GM23338 (cell line): ENCODE measurements at regions not wholly inside any gene's neighbourhood (a gene's known extent, or its start where the extent isn't known, plus 50 kb on each side); places are given as distances from the start of the nearest gene placed in this dataset.

Source experiments
- ATAC-seq: fragments of 200-7000 bp; cut with Tn5 transposase; 3 replicates; pipeline ENCODE4 v1.9.1; 2020
- DNase-seq: peaks from one replicate; pipeline ENCODE4 v3.0.0-alpha.2; 2015; ENCODE audit warnings: low spot score
- H2AFZ ChIP-seq: fragments of 200-600 bp; sonication (generic); 2 replicates; pipeline ENCODE4 v1.8.0; 2016; ENCODE audit warnings: antibody characterized with exemption, mild to moderate bottlenecking, moderate library complexity
- H3F3A ChIP-seq: fragments of 200-600 bp; sonication (generic); replicated peaks from 2 replicates; pipeline ENCODE4 v1.8.0; 2017; ENCODE audit warnings: antibody characterized with exemption, mixed run types, low read depth
- H3K27ac ChIP-seq: fragments of 200-600 bp; sonication (generic); 2 replicates; pipeline ENCODE4 v1.6.1; 2016; ENCODE audit warnings: low read depth
- H3K27me3 ChIP-seq: fragments of 200-600 bp; sonication (generic); 2 replicates; pipeline ENCODE4 v1.8.0; 2016; ENCODE audit warnings: mild to moderate bottlenecking, mixed run types, moderate library complexity; ENCODE audit not compliant: insufficient read depth
- H3K36me3 ChIP-seq: fragments of 200-600 bp; sonication (generic); 2 replicates; pipeline ENCODE4 v1.8.0; 2016; ENCODE audit warnings: mild to moderate bottlenecking; ENCODE audit not compliant: insufficient read depth
- H3K4me1 ChIP-seq: fragments of 200-600 bp; sonication (generic); 2 replicates; pipeline ENCODE4 v1.8.0; 2016; ENCODE audit warnings: mild to moderate bottlenecking, moderate library complexity; ENCODE audit not compliant: insufficient read depth
- H3K4me2 ChIP-seq: fragments of 200-600 bp; sonication (generic); 2 replicates; pipeline ENCODE4 v1.7.1; 2017; ENCODE audit warnings: mixed run types
- H3K4me3 ChIP-seq: fragments of 200-600 bp; sonication (generic); 2 replicates; pipeline ENCODE4 v1.6.1; 2016; ENCODE audit warnings: mixed run types
- H3K79me2 ChIP-seq: fragments of 200-600 bp; sonication (generic); replicated peaks from 2 replicates; pipeline ENCODE4 v1.8.0; 2017; ENCODE audit warnings: mild to moderate bottlenecking; ENCODE audit not compliant: insufficient read depth
- H3K9me2 ChIP-seq: fragments of 200-600 bp; sonication (generic); 2 replicates; pipeline ENCODE4 v1.8.0; 2017; ENCODE audit not compliant: insufficient read depth
- H4K20me1 ChIP-seq: fragments of 200-600 bp; sonication (generic); replicated peaks from 2 replicates; pipeline ENCODE4 v1.8.0; 2017; ENCODE audit warnings: mild to moderate bottlenecking; ENCODE audit not compliant: insufficient read depth
- H3K27ac Mint-ChIP-seq: 2 replicates; pipeline ENCODE4 v1.8.0; 2020; ENCODE audit warnings: inconsistent platforms, mild to moderate bottlenecking, moderate library complexity, mixed read lengths
- H3K27me3 Mint-ChIP-seq: 3 replicates; pipeline ENCODE4 v1.8.0; 2022; ENCODE audit warnings: low read depth, mild to moderate bottlenecking, moderate library complexity, mixed read lengths, inconsistent platforms; ENCODE audit not compliant: insufficient read depth, poor library complexity
- H3K36me3 Mint-ChIP-seq: 3 replicates; pipeline ENCODE4 v1.8.0; 2021; ENCODE audit warnings: low read depth, mild to moderate bottlenecking, inconsistent platforms, moderate library complexity, mixed read lengths
- H3K4me1 Mint-ChIP-seq: 3 replicates; pipeline ENCODE4 v1.8.0; 2020; ENCODE audit warnings: mild to moderate bottlenecking, inconsistent platforms, mixed read lengths
- H3K4me3 Mint-ChIP-seq: 3 replicates; pipeline ENCODE4 v1.8.0; 2021; ENCODE audit warnings: moderate library complexity, mild to moderate bottlenecking, inconsistent platforms, mixed read lengths
- H3K9me3 Mint-ChIP-seq: 3 replicates; pipeline ENCODE4 v1.8.0; 2020; ENCODE audit warnings: moderate library complexity, mild to moderate bottlenecking, inconsistent platforms, mixed read lengths
- CREB1 ChIP-seq: fragments of 250-450 bp; sonication (Bioruptor Pico); IDR thresholded peaks from 2 replicates; pipeline ENCODE4 v1.5.0; 2020; ENCODE audit warnings: low read depth, mild to moderate bottlenecking, moderate library complexity
- ETS1 ChIP-seq: IDR thresholded peaks from 2 replicates; pipeline ENCODE4 v1.6.1; 2016; ENCODE audit warnings: antibody characterized with exemption
- EZH2 ChIP-seq: fragments of 200-600 bp; sonication (generic); IDR thresholded peaks from one replicate; pipeline ENCODE4 v1.8.0; 2017; ENCODE audit warnings: antibody characterized with exemption, mild to moderate bottlenecking, low read depth; ENCODE audit not compliant: unreplicated experiment
- NANOG ChIP-seq: IDR thresholded peaks from 2 replicates; pipeline ENCODE4 v1.6.1; 2016; ENCODE audit warnings: antibody characterized with exemption, borderline replicate concordance
- POLR2AphosphoS5 ChIP-seq: IDR thresholded peaks from 2 replicates; pipeline ENCODE4 v1.6.1; 2016; ENCODE audit warnings: antibody characterized with exemption, low read depth
- STAT1 ChIP-seq: IDR thresholded peaks from one replicate; pipeline ENCODE4 v1.6.1; 2016; ENCODE audit warnings: antibody characterized with exemption; ENCODE audit not compliant: unreplicated experiment
- ZNF114 ChIP-seq: fragments of 250-450 bp; sonication (Bioruptor Pico); IDR thresholded peaks from 2 replicates; pipeline ENCODE4 v1.5.0; 2020; ENCODE audit warnings: mild to moderate bottlenecking, moderate library complexity
- ZNF331 ChIP-seq: fragments of 250-450 bp; sonication (Bioruptor Pico); IDR thresholded peaks from 2 replicates; pipeline ENCODE4 v1.5.0; 2020; ENCODE audit warnings: low read depth, mild to moderate bottlenecking, moderate library complexity
- ZNF462 ChIP-seq: fragments of 250-450 bp; sonication (Bioruptor Pico); IDR thresholded peaks from 2 replicates; pipeline ENCODE4 v1.5.0; 2020; ENCODE audit warnings: mild to moderate bottlenecking, moderate library complexity

DNA sequence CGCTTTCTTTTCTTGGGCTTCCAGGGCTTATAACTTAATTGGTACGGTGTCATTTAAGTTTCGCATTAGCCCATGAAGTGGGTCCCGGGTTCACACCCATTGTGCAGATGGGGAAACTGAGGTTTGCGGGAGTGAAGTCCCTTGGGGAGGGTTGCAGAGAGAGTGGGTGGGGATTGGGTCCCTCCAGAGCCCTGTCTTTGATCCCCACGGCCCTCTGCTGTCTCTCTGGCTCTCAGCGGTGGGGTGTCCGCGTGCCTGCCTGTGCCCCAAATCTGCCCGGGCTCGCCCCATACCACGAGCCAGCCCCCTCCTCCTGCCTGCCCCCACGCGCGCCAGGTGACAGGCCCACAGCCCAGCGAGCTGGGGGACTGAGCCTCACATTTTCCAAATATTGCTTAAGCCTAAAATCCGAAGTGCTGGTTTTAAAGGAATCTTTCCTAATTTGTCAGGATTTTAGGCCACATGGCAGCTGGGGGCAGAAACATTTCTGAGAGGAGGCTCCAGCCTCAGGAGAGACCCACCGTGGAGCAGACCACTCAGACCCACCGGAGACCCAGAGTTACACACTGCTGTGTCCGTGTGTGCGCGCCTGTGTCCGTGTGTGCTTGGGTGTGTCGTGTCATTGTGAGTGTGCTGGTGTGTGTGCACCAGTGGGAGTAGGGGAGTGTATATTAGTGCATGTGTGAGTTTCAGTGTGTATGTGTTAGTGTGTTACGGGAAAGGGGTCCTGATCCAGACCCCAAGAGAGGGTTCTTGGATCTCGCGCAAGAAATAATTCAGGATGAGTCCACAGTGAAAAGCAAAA, 159.5 kb upstream of the IER5L start (continued):
- TF ChIP-seq ZNF462 (CRISPR knock-in tag), result no peak
- no peak for TF ChIP-seq STAT1
- no peak for TF ChIP-seq ZNF331 (CRISPR knock-in tag)
- TF ChIP-seq NANOG, result no peak
- no peak for TF ChIP-seq ETS1
- TF ChIP-seq ZNF114, result no peak

DNA sequence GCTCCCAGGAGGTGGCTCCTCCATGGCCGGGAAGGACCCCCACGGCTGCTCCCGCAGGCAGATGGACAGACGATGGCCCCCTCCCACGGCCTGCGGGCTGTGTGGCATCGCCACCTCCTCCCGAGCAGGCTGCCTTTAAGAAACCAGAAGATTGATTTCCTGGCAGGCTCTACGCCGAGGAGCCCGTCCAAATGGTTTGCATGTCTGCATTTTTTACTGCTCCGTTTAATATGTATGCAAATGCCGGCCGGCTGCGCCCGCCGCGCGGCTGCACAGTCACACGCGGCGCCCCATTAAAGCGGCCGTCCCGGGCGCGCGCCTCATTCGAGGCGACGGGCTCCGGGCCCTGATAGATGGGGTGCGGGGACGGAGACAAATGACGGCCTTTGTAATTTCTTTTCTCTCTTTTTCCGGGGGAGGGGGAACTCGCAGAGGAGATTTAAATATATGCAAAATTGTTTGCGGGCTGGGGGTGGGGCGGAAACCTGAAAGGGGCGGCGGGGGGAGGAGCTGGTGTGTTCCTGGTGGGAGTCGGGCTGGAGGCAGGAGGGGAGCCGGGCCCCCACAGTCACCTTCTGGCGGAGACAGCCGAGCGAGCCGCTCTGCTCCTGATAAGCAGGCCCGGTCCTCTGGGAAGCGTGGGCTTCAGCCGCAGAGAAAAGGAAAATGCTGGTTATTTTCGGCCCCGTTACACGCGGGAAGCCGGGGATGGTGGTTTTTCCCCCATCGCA, 158.7 kb upstream of the IER5L start:
- no peak overlapping the region; the same call in 1 of the 2 replicates for H2AFZ ChIP-seq
- peaks cover 15% of the 10 kb centered on the region for H3K27me3 Mint-ChIP-seq
- H3K27me3 ChIP-seq, result no peaks in the 10 kb centered on the region
- no peaks in the 10 kb centered on the region for H3K9me3 Mint-ChIP-seq
- TF ChIP-seq ZNF331 (CRISPR knock-in tag) (no peak), EZH2 (no peak), CREB1 (CRISPR knock-in tag) (peak; percentile 35; the same call in 1 of the 2 replicates), POLR2AphosphoS5 (no peak), ETS1 (no peak), STAT1 (no peak)
- peak overlapping the region; percentile 48 for H3K4me3 ChIP-seq
- ATAC-seq (peak; percentile 13), DNase-seq (peak; percentile 89)
- peak overlapping the region; percentile 81 for H3K27ac ChIP-seq
- H3K79me2 ChIP-seq, result no peaks in the 10 kb centered on the region
- H3K4me2 ChIP-seq, result peak overlapping the region; percentile 86
- no peaks in the 10 kb centered on the region for H3K36me3 ChIP-seq
- peak overlapping the region; percentile 43 for H3K4me3 Mint-ChIP-seq
- peaks cover 39% of the 10 kb centered on the region for H3K4me1 ChIP-seq
- H3K9me2 ChIP-seq, result no peaks in the 10 kb centered on the region
- H3K4me1 Mint-ChIP-seq, result peaks cover 34% of the 10 kb centered on the region
- H3K36me3 Mint-ChIP-seq, result no peaks in the 10 kb centered on the region
- H3F3A ChIP-seq, result peaks cover 46% of the 10 kb centered on the region
- no peaks in the 10 kb centered on the region for H4K20me1 ChIP-seq
- H3K27ac Mint-ChIP-seq, result peak overlapping the region; percentile 66; the same call in 1 of the 2 replicates
